Esophagus squamous epithelium (tissue), 5 donors: ENCODE measurements at regions not wholly inside any gene's neighbourhood (a gene's known extent, or its start where the extent isn't known, plus 50 kb on each side); places are given as distances from the start of the nearest gene placed in this dataset.
A peak's percentile ranks its signal among the peaks of the same experiment; 100 is the strongest.

Experiments used
- DNase-seq: peaks from one replicate; lab custom pipeline; 2025; lab: John Stamatoyannopoulos, UW
- H3K27ac ChIP-seq, 4 donors: fragments of 200-600 bp; sonication (generic); one replicate each; pipeline ENCODE4 v1.5.1; 2016 to 2019; ENCODE audit warnings: mild to moderate bottlenecking in 1 of 4
- H3K27me3 ChIP-seq, 4 donors: fragments of 200-600 bp; sonication (generic); 1 replicate in 3 of 4; 2 replicates in 1 of 4; pipeline versions ENCODE4 v1.5.1 to v1.6.0; 2017 to 2021; ENCODE audit warnings: antibody characterized with exemption in 1 of 4
- H3K36me3 ChIP-seq, 3 donors: fragments of 200-600 bp; sonication (generic); one replicate each; pipeline ENCODE4 v1.5.1; 2016 to 2019
- H3K4me1 ChIP-seq, 3 donors: fragments of 200-600 bp; sonication (generic); one replicate each; pipeline ENCODE4 v1.5.1; 2017 to 2019
- H3K4me3 ChIP-seq, 4 donors: fragments of 200-600 bp; sonication (generic); 1 replicate in 3 of 4; 2 replicates in 1 of 4; pipeline ENCODE4 v1.5.1; 2016 to 2019; ENCODE audit warnings: mild to moderate bottlenecking in 2 of 4, moderate library complexity in 1 of 4
- H3K9me3 ChIP-seq, 3 donors: fragments of 200-600 bp; sonication (generic); one replicate each; pipeline ENCODE4 v1.5.1; 2016 to 2019
- POLR2A ChIP-seq, 4 donors: fragments of 450-650 bp; IDR thresholded peaks; one replicate each; pipeline ENCODE4 v1.6.1; 2017; ENCODE audit warnings: antibody characterized with exemption in 4 of 4, mild to moderate bottlenecking in 4 of 4, moderate library complexity in 3 of 4
- WGBS, 2 donors: methylation state at CpG; one replicate each; pipeline ENCODE4 v1.1.5; 2018; 5-methylcytosine and 5-hydroxymethylcytosine counted together
- intact Hi-C: fragments of 100-400 bp; cut with DNase I; formaldehyde crosslinking; loops from one replicate; pipeline ENCODE4 v1.15.0; 2022
- TF ChIP-seq, protein P1 (sequence below), 6 experiments: fragments of 450-650 bp in 4 of 6; fragments of 200-600 bp in 2 of 6; sonication (generic) in 2 of 6; IDR thresholded peaks; one replicate each; pipeline ENCODE4 v1.5.1; 2016 to 2019; ENCODE audit warnings: antibody characterized with exemption in 6 of 6, mild to moderate bottlenecking in 4 of 6, moderate library complexity in 4 of 6
- donor health status: DM: yes; HTN: yes; CAD: no.

DNA sequence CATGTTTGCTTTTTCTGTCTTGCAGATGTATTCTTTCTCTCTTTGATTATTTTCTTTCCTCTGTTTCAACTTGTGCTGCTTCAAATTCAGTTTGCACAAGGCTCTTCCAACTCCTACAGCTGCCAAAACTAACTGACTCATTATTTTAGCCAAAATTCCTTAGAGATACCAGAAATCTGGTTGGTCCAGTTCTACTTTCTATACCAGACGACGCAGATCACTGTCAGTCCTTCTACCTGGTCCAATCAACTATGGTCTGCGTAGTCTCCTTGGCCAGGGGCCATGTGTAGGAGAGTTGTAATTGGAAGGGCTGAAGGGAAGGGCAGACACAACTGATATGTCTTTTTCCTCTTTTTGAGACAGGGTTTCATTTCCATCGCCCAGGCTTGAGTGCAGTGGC lies 51.9 kb upstream of the JAK2 start:
- Histone ChIP-seq H3K4me3 (no peak overlapping the region), H3K9me3 (no peaks in the 10 kb centered on the region), H3K27ac (peak overlapping the region; percentile 22 to 83 (median 74)), H3K4me1 (peaks cover 27 to 63% (median 31%) of the 10 kb centered on the region in 3 donors), H3K36me3 (no peaks in the 10 kb centered on the region), H3K27me3 (no peaks in the 10 kb centered on the region)
- WGBS, 2 donors: 35 to 66% methylated on average over 4 of the region's 4 CpGs
- no peak for TF ChIP-seq POLR2A (IDR thresholded peaks at IDR 0.05)
- TF ChIP-seq, protein P1, sequence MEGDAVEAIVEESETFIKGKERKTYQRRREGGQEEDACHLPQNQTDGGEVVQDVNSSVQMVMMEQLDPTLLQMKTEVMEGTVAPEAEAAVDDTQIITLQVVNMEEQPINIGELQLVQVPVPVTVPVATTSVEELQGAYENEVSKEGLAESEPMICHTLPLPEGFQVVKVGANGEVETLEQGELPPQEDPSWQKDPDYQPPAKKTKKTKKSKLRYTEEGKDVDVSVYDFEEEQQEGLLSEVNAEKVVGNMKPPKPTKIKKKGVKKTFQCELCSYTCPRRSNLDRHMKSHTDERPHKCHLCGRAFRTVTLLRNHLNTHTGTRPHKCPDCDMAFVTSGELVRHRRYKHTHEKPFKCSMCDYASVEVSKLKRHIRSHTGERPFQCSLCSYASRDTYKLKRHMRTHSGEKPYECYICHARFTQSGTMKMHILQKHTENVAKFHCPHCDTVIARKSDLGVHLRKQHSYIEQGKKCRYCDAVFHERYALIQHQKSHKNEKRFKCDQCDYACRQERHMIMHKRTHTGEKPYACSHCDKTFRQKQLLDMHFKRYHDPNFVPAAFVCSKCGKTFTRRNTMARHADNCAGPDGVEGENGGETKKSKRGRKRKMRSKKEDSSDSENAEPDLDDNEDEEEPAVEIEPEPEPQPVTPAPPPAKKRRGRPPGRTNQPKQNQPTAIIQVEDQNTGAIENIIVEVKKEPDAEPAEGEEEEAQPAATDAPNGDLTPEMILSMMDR (IDR thresholded peaks at IDR 0.05): no peak
- DNase-seq: no peak
- intact Hi-C loops: loop anchor here (10.0 kb wide), 1 partner anchor 52 kb away; the partner anchor contains the start of gene JAK2

DNA sequence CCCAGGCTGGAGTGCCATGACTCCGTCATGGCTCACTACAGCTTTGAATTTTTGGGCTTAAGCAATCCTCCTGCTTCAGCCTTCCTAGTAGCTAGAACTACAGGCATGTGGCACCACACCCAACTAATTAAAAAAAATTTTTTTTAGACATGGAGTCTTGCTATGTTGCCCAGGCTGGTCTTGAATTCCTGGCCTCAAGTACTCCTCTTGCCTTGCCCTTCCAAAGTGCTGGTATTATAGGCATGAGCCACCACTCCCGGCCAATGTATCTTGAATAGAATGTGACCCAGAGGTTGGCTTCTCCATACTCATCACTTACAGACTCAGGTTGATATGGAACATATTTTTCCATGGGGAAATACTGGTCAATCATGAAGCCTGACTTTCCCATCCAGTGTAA lies 51.2 kb upstream of the JAK2 start:
- Histone ChIP-seq H3K27ac (peak overlapping the region; percentile 22 to 83 (median 74)), H3K9me3 (no peaks in the 10 kb centered on the region), H3K4me3 (no peak overlapping the region), H3K36me3 (no peaks in the 10 kb centered on the region), H3K4me1 (peaks cover 31 to 70% (median 31%) of the 10 kb centered on the region in 3 donors), H3K27me3 (no peaks in the 10 kb centered on the region)
- TF ChIP-seq, protein P1 (IDR thresholded peaks at IDR 0.05): no peak
- TF ChIP-seq POLR2A (IDR thresholded peaks at IDR 0.05): no peak
- 67 to 72% methylated on average over 2 of the region's 2 CpGs for WGBS, 2 donors
- DNase-seq: no peak
- intact Hi-C loops: loop anchor here (10.0 kb wide), 1 partner anchor 51 kb away; the partner anchor contains the start of gene JAK2

DNA sequence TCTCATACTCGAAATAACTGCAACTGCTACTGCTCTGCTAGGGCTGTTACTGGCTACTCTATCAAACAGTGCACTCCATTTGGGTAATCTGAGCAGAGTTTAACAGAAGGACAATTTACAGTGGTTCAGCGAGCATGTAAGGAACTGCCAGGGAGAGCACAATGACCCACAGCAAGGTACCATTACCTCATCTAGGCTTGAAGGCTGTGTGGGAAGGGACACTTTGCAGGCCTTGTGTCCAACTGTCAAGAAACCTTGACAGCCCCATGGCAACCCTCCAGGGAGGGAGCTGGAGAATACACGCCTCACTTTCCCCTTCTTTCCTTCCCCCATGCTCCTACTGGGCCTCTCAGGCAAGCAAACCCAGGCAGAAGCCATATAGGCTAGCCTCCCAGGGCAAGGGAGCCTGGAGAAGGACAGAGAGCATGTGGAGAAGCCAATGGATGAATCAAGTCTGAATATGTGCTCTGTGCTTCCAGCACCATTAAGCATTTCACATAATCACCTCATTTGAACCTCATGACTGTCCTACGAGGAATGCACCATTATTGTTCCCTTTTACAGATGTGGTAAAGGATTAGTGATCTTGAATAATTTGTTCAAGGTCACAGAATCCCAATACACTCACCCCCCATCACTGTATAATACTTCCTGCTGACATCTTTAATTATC lies 49.9 kb upstream of the JAK2 start:
- Histone ChIP-seq H3K27me3 (no peaks in the 10 kb centered on the region), H3K27ac (peak overlapping the region in 3 of 4 donors; percentile 16 to 80 (median 68)), H3K9me3 (no peaks in the 10 kb centered on the region), H3K36me3 (no peaks in the 10 kb centered on the region), H3K4me1 (peaks cover 31 to 78% (median 38%) of the 10 kb centered on the region in 3 donors), H3K4me3 (no peak overlapping the region)
- TF ChIP-seq, protein P1 (IDR thresholded peaks at IDR 0.05): no peak
- no peak for TF ChIP-seq POLR2A (IDR thresholded peaks at IDR 0.05)
- intact Hi-C loops: loop anchor here (10.0 kb wide), 1 partner anchor 50 kb away; the partner anchor contains the start of gene JAK2
- WGBS, 2 donors: 67 to 74% methylated on average over 3 to 4 of the region's 4 CpGs
- DNase-seq: no peak
